GM12865 (cell line): ENCODE measurements at regions not wholly inside any gene's neighbourhood (a gene's known extent, or its start where the extent isn't known, plus 50 kb on each side); places are given as distances from the start of the nearest gene placed in this dataset.

Experiments
- DNase-seq: peaks from one replicate; pipeline ENCODE4 v3.0.0; 2010; ENCODE audit warnings: low read depth
- H3K4me3 ChIP-seq: 2 replicates; pipeline ENCODE4 v1.5.1; 2011; ENCODE audit warnings: mild to moderate bottlenecking, low read depth, low read length, control low read depth
- CTCF ChIP-seq: IDR thresholded peaks from 2 replicates; pipeline ENCODE4 v1.5.1; 2011; ENCODE audit warnings: low read length, control low read depth, low read depth, inconsistent platforms; ENCODE audit not compliant: insufficient read depth; ENCODE audit errors: missing control alignments

- no peak for TF ChIP-seq CTCF
- no peak for DNase-seq
- H3K4me3 ChIP-seq = no peak overlapping the region
Observed at GRCh38 chr4:181950372-181951127, 292.7 kb upstream of the TENM3 start.

GRCh38 chr4:181951265-181951664 is 291.9 kb upstream of the TENM3 start:
- H3K4me3 ChIP-seq = no peak overlapping the region
- no peak for DNase-seq
- TF ChIP-seq CTCF = no peak

GRCh38 chr4:181952478-181952877 is 290.7 kb upstream of the TENM3 start:
- H3K4me3 ChIP-seq = no peak overlapping the region
- DNase-seq = no peak
- no peak for TF ChIP-seq CTCF

GRCh38 chr4:181956512-181956911 is 286.7 kb upstream of the TENM3 start:
- no peak for TF ChIP-seq CTCF
- no peak overlapping the region for H3K4me3 ChIP-seq
- no peak for DNase-seq

GRCh38 chr4:181957088-181957487 is 286.1 kb upstream of the TENM3 start:
- TF ChIP-seq CTCF = no peak
- no peak for DNase-seq
- H3K4me3 ChIP-seq = no peak overlapping the region

- no peak overlapping the region for H3K4me3 ChIP-seq
- DNase-seq = no peak
- no peak for TF ChIP-seq CTCF
Observed at GRCh38 chr4:181958446-181958845, 284.8 kb upstream of the TENM3 start.

GRCh38 chr4:181959121-181959520 is 284.1 kb upstream of the TENM3 start:
- DNase-seq = no peak
- H3K4me3 ChIP-seq = no peak overlapping the region
- TF ChIP-seq CTCF = no peak
